C4-2B (cell line): ENCODE measurements at regions not wholly inside any gene's neighbourhood (a gene's known extent, or its start where the extent isn't known, plus 50 kb on each side); places are given as distances from the start of the nearest gene placed in this dataset.

Source experiments
- H3K27ac ChIP-seq: fragments of 450-650 bp; 2 replicates; pipeline ENCODE4 v1.5.1; 2017
- CTCF ChIP-seq: fragments of 450-650 bp; conservative IDR thresholded peaks from 2 replicates; pipeline ENCODE4 v1.5.1; 2017; ENCODE audit warnings: mild to moderate bottlenecking
- ZFX ChIP-seq: fragments of 450-650 bp; IDR thresholded peaks from 2 replicates; pipeline ENCODE4 v1.6.1; 2017

- no peak for TF ChIP-seq CTCF
- TF ChIP-seq ZFX = no peak
- H3K27ac ChIP-seq = no peak overlapping the region
Measured at GRCh38 chr12:28800129-28800528, 348.9 kb upstream of the FAR2 start.

GRCh38 chr12:28802706-28803438, 346.2 kb upstream of the FAR2 start:
- TF ChIP-seq ZFX (no peak), CTCF (no peak)
- H3K27ac ChIP-seq = no peak overlapping the region

- no peak for TF ChIP-seq ZFX
- no peak overlapping the region for H3K27ac ChIP-seq
Measured at GRCh38 chr12:28807535-28807934, 341.5 kb upstream of the FAR2 start.

- no peak overlapping the region for H3K27ac ChIP-seq
- no peak for TF ChIP-seq ZFX
Measured at GRCh38 chr12:28811457-28811856, 337.6 kb upstream of the FAR2 start.

- no peak for TF ChIP-seq CTCF
- TF ChIP-seq ZFX = no peak
- H3K27ac ChIP-seq = no peak overlapping the region
Measured at GRCh38 chr12:28814246-28814645, 334.8 kb upstream of the FAR2 start.

GRCh38 chr12:28817524-28817923, 331.6 kb upstream of the FAR2 start:
- no peak overlapping the region for H3K27ac ChIP-seq
- no peak for TF ChIP-seq ZFX
- TF ChIP-seq CTCF = no peak

- TF ChIP-seq CTCF = no peak
- no peak for TF ChIP-seq ZFX
- no peak overlapping the region for H3K27ac ChIP-seq
Measured at GRCh38 chr12:28824193-28824846, 324.8 kb upstream of the FAR2 start.

GRCh38 chr12:28824849-28825248, 324.2 kb upstream of the FAR2 start:
- no peak for TF ChIP-seq CTCF
- no peak for TF ChIP-seq ZFX
- H3K27ac ChIP-seq = no peak overlapping the region
